HG03039 (cell line): ENCODE measurements at regions not wholly inside any gene's neighbourhood (a gene's known extent, or its start where the extent isn't known, plus 50 kb on each side); places are given as distances from the start of the nearest gene placed in this dataset.

Experiments used
- ATAC-seq: cut with Tn5 transposase; IDR thresholded peaks from one replicate; pipeline ENCODE4 v1.9.1; 2021; ENCODE audit warnings: mild to moderate bottlenecking, moderate library complexity; ENCODE audit not compliant: unreplicated experiment

- no peak for ATAC-seq
Observed at GRCh38 chr4:32261196-32261595, 1541.0 kb downstream of the PCDH7 start.

- no peak for ATAC-seq
Observed at GRCh38 chr4:32268863-32269262, 1548.7 kb downstream of the PCDH7 start.

GRCh38 chr4:32290102-32290501 lies 1569.9 kb downstream of the PCDH7 start:
- no peak for ATAC-seq

DNA sequence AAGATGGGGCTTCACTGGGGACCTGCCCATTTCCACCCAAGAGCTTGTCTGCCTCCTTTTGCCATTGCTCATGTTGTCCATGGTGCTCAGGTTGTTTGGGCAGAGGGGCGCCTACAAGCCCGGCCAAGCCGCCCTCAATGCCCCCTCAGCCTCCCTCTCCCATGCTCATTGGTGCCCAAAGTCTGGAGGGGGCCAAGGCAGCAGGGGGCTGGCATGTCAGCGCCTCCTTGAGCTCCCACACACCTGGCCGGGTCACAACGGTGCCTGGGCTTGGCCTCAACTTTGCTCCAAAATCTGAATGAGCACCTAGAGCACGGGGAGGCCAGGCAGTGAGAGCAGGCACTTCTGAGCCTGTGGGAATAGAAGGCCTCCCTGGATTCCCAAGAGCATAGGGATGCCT lies 1598.8 kb downstream of the PCDH7 start:
- ATAC-seq, result no peak

GRCh38 chr4:32321421-32321820 lies 1601.3 kb downstream of the PCDH7 start:
- ATAC-seq, result no peak

DNA sequence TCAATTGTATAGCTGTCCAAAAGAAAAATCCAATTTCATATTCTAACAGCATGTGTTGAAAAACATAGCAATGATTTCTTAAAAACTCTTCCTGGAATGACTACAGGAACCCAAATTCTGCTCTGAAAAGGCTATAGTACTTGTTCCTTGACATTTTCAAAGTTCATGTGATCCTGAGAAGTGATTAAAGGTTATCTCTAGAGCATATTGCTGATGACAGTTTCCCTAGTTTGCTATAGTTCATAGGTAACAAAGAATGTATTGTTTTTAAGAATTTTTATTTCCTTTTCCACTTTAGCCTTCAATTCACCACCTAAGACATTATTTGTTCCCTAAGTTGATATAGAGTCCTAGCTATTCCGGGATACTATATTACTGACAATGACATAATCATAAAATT lies 1614.6 kb downstream of the PCDH7 start:
- no peak for ATAC-seq

DNA sequence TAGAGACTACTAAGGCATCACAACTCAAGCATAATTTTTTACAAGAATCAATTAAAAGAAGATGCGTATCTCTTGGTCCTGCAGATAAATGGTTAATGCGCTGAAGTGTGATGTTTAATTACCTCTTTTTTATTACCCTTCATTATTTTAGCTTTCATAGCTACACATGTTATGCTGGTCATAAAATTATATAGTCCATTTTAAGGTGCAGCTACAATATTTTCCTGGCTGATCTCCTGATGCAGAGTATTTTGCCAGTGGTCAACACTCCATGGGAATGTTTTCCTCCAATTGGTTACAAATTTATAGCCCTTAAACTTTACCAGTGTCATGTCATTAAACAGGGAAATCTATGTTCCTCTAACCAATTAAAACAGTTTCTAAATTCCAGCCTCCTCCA lies 1617.2 kb downstream of the PCDH7 start:
- ATAC-seq, result no peak

DNA sequence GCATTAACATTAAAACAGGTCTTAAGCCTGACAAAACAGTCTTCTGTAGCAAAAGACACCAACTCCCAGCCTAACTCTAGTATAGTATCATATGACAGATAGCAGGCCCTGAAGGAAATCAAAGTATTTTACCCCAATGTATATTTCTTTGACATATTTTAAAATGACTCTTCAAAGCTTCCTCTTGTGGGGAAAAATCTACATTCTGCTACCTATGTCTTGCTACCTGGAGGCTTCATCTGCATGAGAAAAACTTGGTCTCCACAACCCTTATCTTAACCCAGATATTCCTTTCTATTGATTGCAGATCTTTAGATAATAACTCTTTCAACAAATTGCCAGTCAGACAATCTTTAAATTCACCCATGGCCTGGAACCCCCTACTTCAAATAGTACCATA lies 1620.4 kb downstream of the PCDH7 start:
- no peak for ATAC-seq

- no peak for ATAC-seq
Observed at GRCh38 chr4:32341342-32341741, 1621.2 kb downstream of the PCDH7 start.

DNA sequence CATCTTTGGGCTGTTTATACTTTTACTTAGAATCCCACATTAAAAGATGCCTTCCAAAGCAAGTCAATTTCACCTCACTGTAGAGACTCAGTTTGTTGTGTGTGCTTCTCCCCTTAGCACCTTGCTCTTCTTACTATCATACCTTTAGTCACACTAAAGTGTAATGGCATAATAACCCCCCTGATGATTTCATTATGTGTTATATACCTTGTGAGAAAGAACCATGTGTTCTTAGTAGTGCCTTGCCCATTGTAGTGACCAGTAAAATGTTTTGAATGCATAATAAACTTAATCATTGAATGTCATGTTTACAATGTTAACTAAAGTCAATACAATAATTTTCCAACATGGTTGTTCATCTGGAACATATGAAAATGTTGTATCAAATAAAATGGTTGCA lies 1621.9 kb downstream of the PCDH7 start:
- ATAC-seq, result no peak

- no peak for ATAC-seq
Observed at GRCh38 chr4:32349026-32349425, 1628.9 kb downstream of the PCDH7 start.

- ATAC-seq, result no peak
Observed at GRCh38 chr4:32374206-32374605, 1654.0 kb downstream of the PCDH7 start.

DNA sequence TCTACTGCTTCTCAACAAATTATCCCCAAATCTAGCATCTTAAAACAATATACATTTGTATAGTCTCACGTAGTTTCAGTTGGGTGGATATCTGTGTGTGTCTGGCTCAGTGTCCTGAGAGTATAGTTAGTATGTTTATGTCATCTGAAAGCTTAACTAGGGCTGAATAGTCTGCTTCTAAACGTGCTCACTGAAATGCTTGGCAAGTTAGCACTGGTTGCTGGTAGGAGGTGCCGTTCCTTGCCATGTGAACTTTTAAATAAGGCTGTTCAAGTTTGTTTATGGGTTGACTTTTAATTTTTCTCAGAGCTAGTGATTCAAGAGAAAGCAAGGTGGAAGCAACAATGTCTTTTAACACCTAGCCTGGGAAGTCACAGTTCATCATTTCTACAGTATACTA lies 1673.6 kb downstream of the PCDH7 start:
- ATAC-seq, result no peak

- ATAC-seq, result no peak
Observed at GRCh38 chr4:32394255-32394654, 1674.1 kb downstream of the PCDH7 start.

GRCh38 chr4:32396507-32397070 lies 1676.4 kb downstream of the PCDH7 start:
- ATAC-seq, result no peak

DNA sequence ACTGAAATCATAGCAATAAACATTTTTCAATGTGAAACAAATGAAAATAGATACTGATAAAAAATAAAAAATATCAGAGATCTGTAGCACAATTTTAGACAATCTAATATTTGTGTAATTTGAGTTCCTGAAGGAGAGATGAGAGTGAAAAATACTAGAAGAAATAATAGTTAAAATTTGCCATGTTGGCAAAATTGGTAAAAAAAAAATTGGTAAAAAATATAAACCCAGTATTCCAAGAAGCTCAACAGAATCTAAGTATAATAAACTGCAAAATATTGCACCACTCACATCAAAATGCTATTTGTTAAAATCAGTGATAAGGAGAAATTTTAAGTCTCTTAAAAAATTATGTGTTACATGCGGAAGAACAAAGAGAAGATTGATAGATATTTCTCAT lies 1680.7 kb downstream of the PCDH7 start:
- no peak for ATAC-seq

DNA sequence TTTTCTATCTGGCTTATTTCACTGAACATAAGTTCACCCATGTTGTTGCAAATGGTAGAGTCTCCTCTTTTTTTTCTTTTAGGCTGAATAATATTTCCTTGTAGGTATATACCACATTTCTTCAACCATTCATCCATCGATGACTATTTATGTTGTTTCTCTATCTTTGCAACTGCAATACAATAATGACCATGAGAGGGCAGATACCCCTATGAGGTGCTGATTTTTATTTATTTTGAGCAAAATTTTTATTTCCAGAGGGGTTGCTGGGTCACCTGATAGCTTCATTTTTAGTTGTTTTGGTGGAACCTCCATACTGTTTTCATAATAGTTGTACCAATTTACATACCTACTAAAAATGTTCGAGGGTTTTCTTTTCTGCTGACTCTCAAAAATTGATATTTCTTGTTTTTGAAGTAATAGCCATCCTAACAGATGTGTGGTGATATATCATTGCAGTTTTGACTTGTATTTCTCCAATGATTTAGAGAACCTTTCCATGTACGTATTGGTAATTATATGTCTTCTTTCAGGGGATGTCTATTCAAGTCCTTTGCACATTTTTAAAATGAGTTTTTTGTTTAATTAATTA lies 1697.0 kb downstream of the PCDH7 start:
- ATAC-seq, result no peak

GRCh38 chr4:32423267-32423666 lies 1703.1 kb downstream of the PCDH7 start:
- ATAC-seq, result no peak

GRCh38 chr4:32425243-32425642 lies 1705.1 kb downstream of the PCDH7 start:
- ATAC-seq, result no peak

DNA sequence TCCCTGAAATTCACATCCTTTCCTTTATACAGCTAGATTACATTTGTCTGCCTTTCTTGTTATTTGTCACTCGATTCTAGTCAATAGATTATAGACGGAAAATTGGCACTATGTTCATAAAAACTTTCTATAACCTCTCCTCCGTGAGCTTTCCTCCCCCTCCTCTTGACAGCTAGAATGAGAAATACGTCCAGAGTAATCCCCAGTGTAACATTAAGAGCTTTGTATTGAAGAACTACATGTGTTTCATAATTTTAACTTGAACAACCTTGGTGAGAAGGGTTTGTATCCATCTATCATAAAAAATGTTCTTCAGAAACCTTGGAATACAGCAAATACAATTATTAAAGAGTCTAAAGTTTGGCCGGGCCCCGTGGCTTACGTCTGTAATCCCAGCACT lies 1707.4 kb downstream of the PCDH7 start:
- no peak for ATAC-seq

DNA sequence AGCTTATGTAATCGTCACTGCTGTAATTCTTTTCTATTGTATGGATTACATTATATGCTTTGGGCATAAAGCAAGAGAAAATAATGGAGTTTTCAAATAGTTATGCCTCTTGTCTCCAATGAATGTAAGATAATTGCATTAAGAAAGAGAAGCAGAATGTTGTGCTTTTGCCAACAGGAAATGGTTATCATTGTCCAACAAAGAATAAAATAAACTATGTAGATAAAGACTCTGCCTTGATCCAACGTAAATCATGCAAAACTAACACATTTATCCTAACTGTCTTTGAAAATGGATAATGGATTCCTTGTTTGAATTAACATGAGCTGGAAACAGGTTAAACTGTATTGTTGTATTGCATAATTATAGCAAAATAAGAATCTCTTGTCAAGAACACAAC lies 1709.0 kb downstream of the PCDH7 start:
- no peak for ATAC-seq

- ATAC-seq, result no peak
Observed at GRCh38 chr4:32435308-32435707, 1715.1 kb downstream of the PCDH7 start.

DNA sequence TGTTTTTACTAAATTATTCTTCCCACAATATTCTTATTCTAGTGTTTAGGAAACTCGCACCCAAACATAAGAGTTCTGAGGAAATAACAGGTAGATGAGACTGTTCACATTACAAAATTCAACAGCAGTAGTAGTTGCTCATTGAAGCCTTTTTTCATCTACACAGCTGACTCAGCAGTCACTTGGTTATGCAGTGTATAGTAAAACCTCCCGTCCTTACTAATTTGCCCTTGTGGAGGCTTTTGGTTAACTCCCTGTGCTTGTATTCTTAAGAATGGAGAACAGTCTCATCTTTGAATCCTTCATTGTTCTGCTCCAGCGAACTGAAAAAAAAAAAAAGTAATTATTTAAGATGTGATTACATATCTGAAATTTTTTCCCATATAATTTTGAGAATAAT lies 1716.6 kb downstream of the PCDH7 start:
- ATAC-seq, result no peak
